ENCODE measurements at regions not wholly inside any gene's neighbourhood (a gene's known extent, or its start where the extent isn't known, plus 50 kb on each side); places are given as distances from the start of the nearest gene placed in this dataset.

DNA sequence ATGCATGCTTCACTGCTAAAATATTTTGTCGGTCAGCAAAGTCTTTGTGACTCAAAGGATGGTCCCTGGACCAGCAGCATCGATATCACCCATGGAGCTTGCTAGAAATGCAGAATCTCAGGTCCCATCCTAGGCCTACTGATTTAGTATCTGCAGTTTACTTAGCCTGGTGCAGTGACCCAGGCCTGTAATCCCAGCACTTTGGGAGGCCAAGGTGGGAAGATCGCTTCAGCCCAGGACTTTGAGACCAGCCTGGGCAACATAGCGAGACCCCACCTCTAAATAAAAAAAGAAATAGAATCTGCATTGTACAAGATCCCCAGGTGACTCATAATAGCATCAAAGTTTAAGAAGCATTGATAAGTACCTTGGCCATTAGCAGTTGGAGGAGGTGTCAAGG is 248.7 kb downstream of the CD83 start:
- no peak for ATAC-seq (replicated peaks in 6 of 8)
- Histone ChIP-seq H3K4me1 (replicated peaks in 1 of 2) (peaks cover 0 to 14% of the 10 kb centered on the region in 2 donors), H3K27ac (no peak overlapping the region), H3K4me3 (no peak overlapping the region)
- 75 to 100% (median 88%) methylated on average over 1 to 4 of the region's 4 CpGs; no CpG with 5 or more reads in 2 of the 10 experiments for WGBS, 10 experiments
- in situ Hi-C loops (cut with MboI; ENCODE audit: low pct_unique_long_range_greater_than_20kb in 2 of 9, low sequenced_read_pairs in 9 of 9, unreplicated experiment in 9 of 9): no loop called here

DNA sequence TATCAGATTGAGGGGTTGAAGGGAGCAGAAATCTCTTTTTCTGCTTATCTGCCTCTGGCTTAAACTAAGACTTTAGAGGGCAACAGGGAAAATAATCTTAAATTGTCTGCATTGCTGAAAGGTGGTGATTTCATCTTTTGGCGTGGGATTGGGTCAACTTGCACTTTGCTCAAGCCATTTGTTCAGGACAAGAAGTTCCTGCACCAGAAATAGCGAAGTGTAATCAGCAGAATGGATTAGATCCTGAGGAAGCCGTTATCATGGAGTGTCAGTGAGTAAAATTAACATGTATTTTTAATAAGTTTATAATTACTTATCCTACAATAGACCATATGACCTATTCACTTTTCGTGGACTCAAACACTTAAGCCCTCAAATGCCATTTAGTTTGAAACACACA is 249.3 kb downstream of the CD83 start:
- peaks cover 0 to 8% of the 10 kb centered on the region in 2 donors for H3K4me1 ChIP-seq (replicated peaks in 1 of 2)
- H3K27ac ChIP-seq: no peak overlapping the region
- H3K4me3 ChIP-seq: no peak overlapping the region
- in situ Hi-C loops (cut with MboI; ENCODE audit: low pct_unique_long_range_greater_than_20kb in 2 of 9, low sequenced_read_pairs in 9 of 9, unreplicated experiment in 9 of 9): no loop called here
- 57 to 97% (median 91%) methylated on average over 1 to 4 of the region's 4 CpGs; no CpG with 5 or more reads in 1 of the 10 experiments for WGBS, 10 experiments
- ATAC-seq (replicated peaks in 6 of 8): no peak

DNA sequence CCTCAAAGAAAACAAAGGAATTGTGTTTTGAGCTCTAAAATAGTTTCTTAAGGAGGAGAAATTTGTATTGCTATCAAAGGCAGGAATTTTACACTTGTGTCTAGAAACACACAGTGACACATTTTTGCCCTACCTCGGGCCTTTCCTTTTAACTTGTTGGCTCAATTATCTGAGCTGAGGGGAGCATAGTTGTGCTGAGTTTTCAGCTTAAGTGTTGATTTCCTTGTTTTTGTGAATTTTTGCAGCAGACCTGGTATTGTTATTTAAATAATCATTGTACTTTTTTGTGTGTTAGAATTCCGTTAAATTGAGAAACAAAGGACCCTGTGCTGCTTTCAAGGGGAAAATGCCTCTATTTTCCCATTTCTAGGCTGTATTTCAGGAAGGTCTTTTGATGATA is 249.7 kb downstream of the CD83 start:
- ATAC-seq (replicated peaks in 6 of 8): no peak
- in situ Hi-C loops (cut with MboI; ENCODE audit: low pct_unique_long_range_greater_than_20kb in 2 of 9, low sequenced_read_pairs in 9 of 9, unreplicated experiment in 9 of 9): no loop called here
- peaks cover 0 to 4% of the 10 kb centered on the region in 2 donors for H3K4me1 ChIP-seq (replicated peaks in 1 of 2)
- no peak overlapping the region for H3K27ac ChIP-seq
- WGBS, 10 experiments: 15 to 71% (median 49%) methylated on average over 1 to 2 of the region's 2 CpGs; no CpG with 5 or more reads in 1 of the 10 experiments
- H3K4me3 ChIP-seq: no peak overlapping the region

DNA sequence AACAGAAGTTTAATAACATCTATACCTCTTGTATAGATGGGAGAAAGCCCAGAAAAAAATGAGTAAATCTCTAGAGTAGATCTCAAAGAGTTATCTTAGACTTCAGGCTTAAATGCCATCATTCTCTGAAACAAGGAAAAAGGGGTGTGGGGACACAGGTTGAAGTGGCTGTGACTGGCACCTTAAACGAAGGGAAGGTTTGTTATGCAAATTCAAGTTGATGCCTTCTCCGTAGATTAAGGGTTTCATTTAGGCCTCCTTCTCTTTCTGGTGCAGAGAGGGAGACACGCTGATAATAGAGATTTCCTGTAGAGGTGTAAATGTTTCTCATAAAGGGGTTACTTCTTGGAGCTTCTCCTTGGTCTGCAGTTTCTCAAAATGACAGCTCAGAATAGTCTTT is 252.1 kb downstream of the CD83 start:
- Histone ChIP-seq H3K4me1 (replicated peaks in 1 of 2) (no peaks in the 10 kb centered on the region), H3K4me3 (no peak overlapping the region), H3K27ac (no peak overlapping the region)
- in situ Hi-C loops (cut with MboI; ENCODE audit: low pct_unique_long_range_greater_than_20kb in 2 of 9, low sequenced_read_pairs in 9 of 9, unreplicated experiment in 9 of 9): no loop called here
- no peak for ATAC-seq (replicated peaks in 6 of 8)
- 39 to 75% (median 58%) methylated on average over 1 to 3 of the region's 3 CpGs; no CpG with 5 or more reads in 4 of the 10 experiments for WGBS, 10 experiments

DNA sequence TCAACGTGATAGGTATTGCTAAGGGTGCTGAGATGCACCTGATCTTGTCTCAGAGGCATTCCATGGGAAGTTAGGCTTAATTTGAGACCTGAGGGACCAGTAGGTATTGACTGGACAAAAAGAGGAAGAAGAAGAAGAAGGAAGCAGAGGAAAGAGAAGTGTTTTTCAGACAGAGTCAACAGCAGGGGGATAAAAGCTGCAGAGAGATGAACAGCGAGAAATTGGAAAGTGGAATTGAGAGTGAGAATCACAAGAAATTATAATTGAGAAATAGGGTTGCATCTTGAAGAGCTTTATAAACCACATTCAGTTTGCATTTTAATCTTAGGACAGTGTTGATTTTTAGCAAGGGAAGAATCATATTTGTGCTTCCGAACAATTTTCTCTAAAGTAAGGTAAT is 254.0 kb downstream of the CD83 start:
- 39 to 100% (median 76%) methylated on average over 2 to 3 of the region's 3 CpGs; no CpG with 5 or more reads in 1 of the 10 experiments for WGBS, 10 experiments
- no peak overlapping the region for H3K4me3 ChIP-seq
- no peak overlapping the region for H3K27ac ChIP-seq
- in situ Hi-C loops (cut with MboI; ENCODE audit: low pct_unique_long_range_greater_than_20kb in 2 of 9, low sequenced_read_pairs in 9 of 9, unreplicated experiment in 9 of 9): no loop called here
- no peak for ATAC-seq (replicated peaks in 6 of 8)
- H3K4me1 ChIP-seq (replicated peaks in 1 of 2): no peaks in the 10 kb centered on the region

DNA sequence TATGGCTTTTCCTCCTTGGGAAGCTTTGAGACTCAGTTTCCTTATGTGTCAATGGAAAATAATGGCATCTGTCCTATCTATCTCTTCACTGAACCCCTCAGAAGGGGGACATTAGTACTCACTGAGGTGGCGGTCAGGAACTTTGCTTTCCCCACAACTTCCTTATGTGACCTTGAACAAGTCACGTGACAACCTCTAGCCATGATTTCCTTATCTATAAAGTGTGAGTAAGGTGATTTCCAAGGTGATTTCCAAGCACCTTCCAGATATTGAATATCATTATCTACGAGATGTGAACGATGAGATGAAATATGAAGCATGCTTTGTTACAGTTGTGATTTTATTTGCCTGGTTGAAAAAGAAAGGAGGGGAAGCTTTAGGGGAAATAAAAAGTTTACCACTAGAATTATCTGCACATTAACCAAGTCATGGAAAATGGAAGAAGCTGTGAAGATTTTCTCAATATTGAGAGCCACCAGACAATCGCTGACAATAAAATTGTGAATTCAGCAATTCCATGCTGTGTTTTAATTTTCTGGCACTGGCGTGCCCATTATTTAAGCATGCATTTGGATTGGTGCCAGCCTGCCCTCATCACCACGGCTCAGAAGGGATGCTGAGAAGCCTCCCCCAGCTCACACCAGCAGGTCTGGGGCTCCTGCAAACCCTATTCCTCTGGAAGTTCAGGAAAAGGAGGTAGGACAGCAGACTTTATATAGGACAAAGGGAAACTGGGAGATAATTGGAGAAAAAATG is 255.3 kb downstream of the CD83 start:
- Histone ChIP-seq H3K4me3 (no peak overlapping the region), H3K27ac (no peak overlapping the region), H3K4me1 (replicated peaks in 1 of 2) (no peaks in the 10 kb centered on the region)
- ATAC-seq (replicated peaks in 6 of 8): no peak
- 29 to 91% (median 81%) methylated on average over 1 to 7 of the region's 7 CpGs for WGBS, 10 experiments
- in situ Hi-C loops (cut with MboI; ENCODE audit: low pct_unique_long_range_greater_than_20kb in 2 of 9, low sequenced_read_pairs in 9 of 9, unreplicated experiment in 9 of 9): no loop called here

DNA sequence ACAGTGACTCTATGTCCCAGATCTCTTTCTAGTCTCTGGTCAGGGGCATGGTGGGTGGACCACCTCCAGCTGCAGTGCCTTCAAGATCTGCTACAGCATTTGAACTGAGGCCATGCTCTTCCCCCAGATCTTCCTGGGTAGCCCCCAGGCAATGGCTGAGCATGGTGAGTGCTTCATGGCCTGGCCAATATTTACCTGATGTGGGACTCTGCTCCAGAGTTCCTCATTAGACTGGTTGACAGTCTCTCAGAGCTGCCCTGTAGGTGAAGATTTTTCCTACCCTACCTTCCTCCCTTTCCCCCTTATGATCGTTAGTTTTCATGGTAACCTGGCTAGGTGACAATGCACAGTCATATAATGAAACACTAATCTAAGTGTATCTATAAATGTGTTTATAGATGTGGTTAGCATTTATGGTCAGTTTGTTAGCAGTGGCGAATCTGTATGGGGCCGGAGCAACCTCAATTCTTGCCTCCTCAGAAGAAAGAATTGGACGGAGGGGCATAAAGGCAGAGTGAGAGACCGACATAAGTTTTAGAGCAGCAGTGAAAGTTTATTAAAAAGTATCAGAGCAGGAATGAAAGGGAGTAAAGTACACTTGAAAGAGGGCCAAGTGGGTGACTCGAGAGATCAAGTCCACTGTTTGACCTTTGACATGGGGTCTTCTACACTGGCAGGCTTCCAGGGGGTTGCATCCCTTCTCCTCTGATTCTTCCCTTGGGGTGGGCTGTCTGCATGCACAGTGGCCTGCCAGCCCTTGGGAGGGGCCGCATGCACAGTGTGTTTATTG is 256.3 kb downstream of the CD83 start:
- ATAC-seq (replicated peaks in 6 of 8): no peak
- in situ Hi-C loops (cut with MboI; ENCODE audit: low pct_unique_long_range_greater_than_20kb in 2 of 9, low sequenced_read_pairs in 9 of 9, unreplicated experiment in 9 of 9): no loop called here
- 20 to 97% (median 80%) methylated on average over 1 to 6 of the region's 7 CpGs; no CpG with 5 or more reads in 1 of the 10 experiments for WGBS, 10 experiments
- H3K27ac ChIP-seq: no peak overlapping the region
- no peak overlapping the region for H3K4me3 ChIP-seq
- H3K4me1 ChIP-seq (replicated peaks in 1 of 2): no peaks in the 10 kb centered on the region

DNA sequence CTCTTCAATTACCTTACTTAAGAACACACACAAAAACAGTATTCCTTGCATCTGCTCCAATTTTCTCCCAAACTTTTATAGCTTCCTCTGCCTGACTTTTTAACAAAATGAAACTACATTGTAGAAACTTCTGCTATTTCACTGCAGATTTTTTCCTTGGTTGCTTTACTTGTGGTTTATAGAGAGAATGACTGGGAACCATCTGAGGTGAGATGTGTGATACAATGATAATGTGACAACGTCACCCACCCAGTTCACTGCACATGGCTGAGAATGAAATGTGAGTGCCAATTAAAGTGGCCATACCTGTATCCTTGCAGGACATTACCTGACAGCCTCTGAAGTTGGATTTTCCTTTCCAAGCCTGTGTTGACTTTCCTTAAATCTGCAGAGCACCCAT is 258.4 kb downstream of the CD83 start:
- ATAC-seq (replicated peaks in 6 of 8): no peak
- 14 to 100% (median 60%) methylated on average over 1 of the region's 1 CpG; no CpG with 5 or more reads in 4 of the 10 experiments for WGBS, 10 experiments
- Histone ChIP-seq H3K27ac (no peak overlapping the region), H3K4me3 (no peak overlapping the region), H3K4me1 (replicated peaks in 1 of 2) (peaks cover 15% of the 10 kb centered on the region in 2 donors)
- in situ Hi-C loops (cut with MboI; ENCODE audit: low pct_unique_long_range_greater_than_20kb in 2 of 9, low sequenced_read_pairs in 9 of 9, unreplicated experiment in 9 of 9): no loop called here

DNA sequence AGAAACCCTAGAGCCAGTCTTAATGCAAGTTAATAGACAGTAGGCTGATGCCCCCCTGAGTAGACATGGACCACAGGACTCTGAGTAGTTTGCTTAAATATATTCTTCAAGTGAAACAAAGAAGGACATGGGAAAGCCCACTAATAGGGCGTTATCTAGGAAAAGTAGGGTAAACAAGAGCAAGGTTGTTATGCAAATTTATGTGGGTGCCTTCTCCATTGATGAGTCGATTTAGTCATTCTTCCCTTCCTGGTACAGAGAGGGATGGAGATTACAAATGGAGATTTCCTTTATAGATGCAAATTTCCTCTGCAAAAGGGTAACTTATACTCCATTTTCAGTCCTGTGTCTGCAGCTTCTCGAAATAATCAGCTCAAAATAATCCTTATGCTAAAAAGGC is 262.0 kb downstream of the CD83 start:
- WGBS, 10 experiments: 0 to 70% (median 22%) methylated on average over 1 to 3 of the region's 3 CpGs; no CpG with 5 or more reads in 1 of the 10 experiments
- in situ Hi-C loops (cut with MboI; ENCODE audit: low pct_unique_long_range_greater_than_20kb in 2 of 9, low sequenced_read_pairs in 9 of 9, unreplicated experiment in 9 of 9): no loop called here
- Histone ChIP-seq H3K4me3 (no peak overlapping the region), H3K27ac (no peak overlapping the region), H3K4me1 (replicated peaks in 1 of 2) (peaks cover 29 to 36% of the 10 kb centered on the region in 2 donors)
- peak in 1 of 8 experiments; percentile 18 for ATAC-seq (replicated peaks in 6 of 8)

DNA sequence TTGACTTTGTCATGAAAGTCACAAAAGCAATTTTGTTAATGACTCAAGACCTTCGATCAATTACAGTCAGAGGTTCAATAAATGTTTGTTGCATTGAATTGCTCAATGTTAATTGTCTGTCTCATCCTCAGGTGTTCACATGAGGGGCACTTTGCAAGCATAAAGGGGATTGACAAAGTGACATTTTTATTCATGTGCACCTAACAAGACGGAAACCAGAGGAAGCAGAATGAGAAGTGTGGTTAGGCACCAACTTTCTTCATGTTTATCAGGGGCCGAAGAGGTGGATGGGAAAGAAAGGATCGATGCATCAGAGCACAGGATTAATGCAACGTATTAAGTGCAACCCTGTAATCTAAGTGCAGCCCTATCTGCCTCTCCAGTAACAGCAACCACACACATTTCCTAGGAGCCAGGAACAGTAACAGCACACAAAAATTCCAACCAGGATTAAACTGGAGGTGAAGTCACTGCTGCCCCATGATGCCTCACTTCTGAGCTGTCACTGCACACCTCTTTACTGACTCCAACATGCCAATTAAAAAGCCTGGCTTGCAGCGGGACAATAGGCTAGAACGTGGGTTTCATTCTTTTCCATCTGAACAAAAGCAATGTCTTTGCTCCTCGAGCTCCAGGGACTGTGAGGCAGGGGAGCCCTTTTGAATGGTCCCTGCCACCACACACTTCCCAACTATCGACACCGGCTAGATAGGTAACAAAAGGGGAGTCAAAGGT is 262.7 kb downstream of the CD83 start:
- H3K27ac ChIP-seq: no peak overlapping the region
- H3K4me3 ChIP-seq: no peak overlapping the region
- WGBS, 10 experiments: 0 to 97% (median 36%) methylated on average over 2 to 6 of the region's 10 CpGs; no CpG with 5 or more reads in 1 of the 10 experiments
- in situ Hi-C loops (cut with MboI; ENCODE audit: low pct_unique_long_range_greater_than_20kb in 2 of 9, low sequenced_read_pairs in 9 of 9, unreplicated experiment in 9 of 9): no loop called here
- peak in 5 of 8 experiments; percentile 42 to 73 (median 71) for ATAC-seq (replicated peaks in 6 of 8)
- H3K4me1 ChIP-seq (replicated peaks in 1 of 2): peaks cover 29 to 36% of the 10 kb centered on the region in 2 donors

DNA sequence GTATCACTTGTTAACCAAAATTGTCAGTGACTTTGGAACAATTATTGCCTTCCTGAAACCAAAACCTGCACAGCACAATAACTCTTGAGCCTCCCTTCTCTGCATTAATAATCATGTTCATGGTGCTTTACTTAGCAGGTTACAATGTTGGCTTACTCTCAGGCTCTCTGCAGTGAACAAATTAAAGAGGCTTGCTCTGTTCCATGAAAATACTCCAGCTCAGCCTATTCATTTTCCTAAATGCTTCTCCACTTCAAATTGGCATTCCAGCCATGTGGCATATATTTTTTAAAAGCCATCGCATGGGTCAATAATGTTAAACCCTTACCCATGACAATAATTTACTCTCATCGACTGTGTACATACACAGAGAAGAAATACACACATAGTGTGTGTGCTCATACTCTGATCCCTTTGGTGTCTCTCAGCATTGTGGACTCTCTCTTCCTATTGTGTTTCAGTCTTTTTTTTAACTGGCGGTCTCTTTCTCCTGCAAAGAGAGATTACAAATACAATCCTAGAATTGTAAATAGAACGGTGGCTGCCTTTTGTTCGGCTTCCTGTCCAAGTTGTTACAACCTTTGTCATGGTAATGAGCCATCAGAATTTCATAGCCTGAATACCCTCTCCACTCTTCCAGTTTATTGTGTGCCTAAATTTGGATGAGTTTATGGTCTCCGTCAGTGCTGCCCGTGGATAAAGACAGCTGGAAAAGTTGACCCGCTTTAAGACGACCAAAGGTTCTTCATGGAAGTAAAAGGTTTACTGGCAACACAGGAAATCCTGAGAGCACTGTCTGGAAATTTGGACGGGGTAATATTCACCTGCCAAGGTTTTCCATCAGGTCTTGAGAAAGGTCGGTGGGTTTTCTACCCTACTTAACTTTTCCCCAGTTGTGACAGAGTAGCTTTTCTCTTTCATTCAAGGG is 263.6 kb downstream of the CD83 start:
- in situ Hi-C loops (cut with MboI; ENCODE audit: low pct_unique_long_range_greater_than_20kb in 2 of 9, low sequenced_read_pairs in 9 of 9, unreplicated experiment in 9 of 9): no loop called here
- peaks cover 29 to 36% of the 10 kb centered on the region in 2 donors for H3K4me1 ChIP-seq (replicated peaks in 1 of 2)
- no peak overlapping the region for H3K4me3 ChIP-seq
- ATAC-seq (replicated peaks in 6 of 8): peak in 5 of 8 experiments; percentile 77 to 90 (median 82)
- WGBS, 10 experiments: 6 to 84% (median 19%) methylated on average over 1 to 10 of the region's 11 CpGs; no CpG with 5 or more reads in 1 of the 10 experiments
- H3K27ac ChIP-seq: no peak overlapping the region

Data from motor neuron (in vitro differentiated cells).